SK-N-SH (cell line): ENCODE measurements at regions not wholly inside any gene's neighbourhood (a gene's known extent, or its start where the extent isn't known, plus 50 kb on each side); places are given as distances from the start of the nearest gene placed in this dataset.

Source experiments
- EP300 ChIP-seq, 2 experiments: IDR thresholded peaks; 2 replicates each; pipeline versions ENCODE4 v1.4.0 to v1.6.1; 2012; ENCODE audit warnings: borderline replicate concordance in 1 of 2, low read depth in 1 of 2, low read length in 1 of 2
- EZH2phosphoT487 ChIP-seq: fragments of 200-600 bp; sonication (generic); IDR thresholded peaks from 2 replicates; pipeline ENCODE4 v1.6.1; 2017; ENCODE audit warnings: low read depth, mixed run types, mild to moderate bottlenecking, antibody characterized with exemption, moderate library complexity, borderline replicate concordance
- GABPA ChIP-seq: IDR thresholded peaks from 2 replicates; pipeline ENCODE4 v1.4.0; 2012; ENCODE audit warnings: low read depth, mild to moderate bottlenecking
- JUND ChIP-seq: IDR thresholded peaks from 2 replicates; pipeline ENCODE4 v1.4.0; 2012
- NRF1 ChIP-seq: IDR thresholded peaks from 2 replicates; pipeline ENCODE4 v1.6.1; 2012; ENCODE audit warnings: low read depth, mild to moderate bottlenecking, low read length
- RAD21 ChIP-seq: IDR thresholded peaks from 2 replicates; pipeline ENCODE4 v1.6.1; 2012; ENCODE audit warnings: mild to moderate bottlenecking, low read length
- RFX5 ChIP-seq: IDR thresholded peaks from 2 replicates; pipeline ENCODE4 v1.6.1; 2012; ENCODE audit warnings: mild to moderate bottlenecking, improper control_type of control experiment, low read length
- RXRA ChIP-seq: IDR thresholded peaks from 2 replicates; pipeline ENCODE4 v1.4.0; 2012; ENCODE audit warnings: low read depth, mild to moderate bottlenecking, borderline replicate concordance
- TF ChIP-seq, protein P1 (sequence below): fragments of 200-600 bp; sonication (generic); IDR thresholded peaks from 2 replicates; pipeline ENCODE4 v1.6.1; 2017; ENCODE audit warnings: antibody characterized with exemption, mild to moderate bottlenecking, moderate library complexity

- TF ChIP-seq, protein P1, sequence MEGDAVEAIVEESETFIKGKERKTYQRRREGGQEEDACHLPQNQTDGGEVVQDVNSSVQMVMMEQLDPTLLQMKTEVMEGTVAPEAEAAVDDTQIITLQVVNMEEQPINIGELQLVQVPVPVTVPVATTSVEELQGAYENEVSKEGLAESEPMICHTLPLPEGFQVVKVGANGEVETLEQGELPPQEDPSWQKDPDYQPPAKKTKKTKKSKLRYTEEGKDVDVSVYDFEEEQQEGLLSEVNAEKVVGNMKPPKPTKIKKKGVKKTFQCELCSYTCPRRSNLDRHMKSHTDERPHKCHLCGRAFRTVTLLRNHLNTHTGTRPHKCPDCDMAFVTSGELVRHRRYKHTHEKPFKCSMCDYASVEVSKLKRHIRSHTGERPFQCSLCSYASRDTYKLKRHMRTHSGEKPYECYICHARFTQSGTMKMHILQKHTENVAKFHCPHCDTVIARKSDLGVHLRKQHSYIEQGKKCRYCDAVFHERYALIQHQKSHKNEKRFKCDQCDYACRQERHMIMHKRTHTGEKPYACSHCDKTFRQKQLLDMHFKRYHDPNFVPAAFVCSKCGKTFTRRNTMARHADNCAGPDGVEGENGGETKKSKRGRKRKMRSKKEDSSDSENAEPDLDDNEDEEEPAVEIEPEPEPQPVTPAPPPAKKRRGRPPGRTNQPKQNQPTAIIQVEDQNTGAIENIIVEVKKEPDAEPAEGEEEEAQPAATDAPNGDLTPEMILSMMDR: no peak
- TF ChIP-seq RFX5 (no peak), RXRA (no peak), JUND (no peak), EZH2phosphoT487 (no peak), GABPA (no peak), NRF1 (no peak), RAD21 (no peak), EP300 (IDR thresholded peaks at IDR 0.05; ENCODE audit: borderline replicate concordance in 1 of 2, low read depth in 1 of 2, low read length in 1 of 2) (no peak)
Observed at GRCh38 chr13:32923725-32924124, 92.5 kb upstream of the KL start.
